ENCODE measurements at regions not wholly inside any gene's neighbourhood (a gene's known extent, or its start where the extent isn't known, plus 50 kb on each side); places are given as distances from the start of the nearest gene placed in this dataset.

- TF ChIP-seq CTCF (IDR thresholded peaks at IDR 0.05; ENCODE audit: poor library complexity, severe bottlenecking) (no peak), POLR2AphosphoS5 (IDR thresholded peaks at IDR 0.05) (no peak), TAF1 (IDR thresholded peaks at IDR 0.05; ENCODE audit: low read depth) (no peak), MXI1 (conservative IDR thresholded peaks at IDR 0.05; ENCODE audit: poor library complexity, severe bottlenecking) (no peak), EP300 (conservative IDR thresholded peaks at IDR 0.05; ENCODE audit: poor library complexity, severe bottlenecking) (no peak), RAD21 (conservative IDR thresholded peaks at IDR 0.05) (no peak), EZH2 (IDR thresholded peaks at IDR 0.05; ENCODE audit: borderline replicate concordance, insufficient read depth, low read length, poor library complexity, severe bottlenecking) (no peak)
These were observed 236.2 kb downstream of the ZPLD1 start for GRCh38 chr3:102670986-102671385.
